Hematopoietic multipotent progenitor cell treated with erythropoietin and hydrocortisone succinate and interleukin-3 and kit ligand, for 4 days (in vitro differentiated cells): ENCODE measurements at regions not wholly inside any gene's neighbourhood (a gene's known extent, or its start where the extent isn't known, plus 50 kb on each side); places are given as distances from the start of the nearest gene placed in this dataset.

Source experiments
- DNase-seq: peaks from one replicate; pipeline ENCODE4 v3.0.0-alpha.2; 2015

GRCh38 chr9:135196474-135196873 lies 109.0 kb downstream of the OLFM1 start:
- no peak for DNase-seq

- no peak for DNase-seq
Observed at GRCh38 chr9:135198144-135198543, 110.7 kb downstream of the OLFM1 start.

GRCh38 chr9:135198586-135199285 lies 111.3 kb downstream of the OLFM1 start:
- no peak for DNase-seq

- no peak for DNase-seq
Observed at GRCh38 chr9:135199489-135199888, 112.0 kb downstream of the OLFM1 start.

GRCh38 chr9:135201711-135202110 lies 114.2 kb downstream of the OLFM1 start:
- DNase-seq: no peak

- no peak for DNase-seq
Observed at GRCh38 chr9:135204177-135204576, 116.7 kb downstream of the OLFM1 start.

- DNase-seq: no peak
Observed at GRCh38 chr9:135209136-135209535, 121.7 kb downstream of the OLFM1 start.

GRCh38 chr9:135209852-135210251 lies 122.4 kb downstream of the OLFM1 start:
- DNase-seq: no peak

GRCh38 chr9:135210676-135211523 lies 123.4 kb downstream of the OLFM1 start:
- no peak for DNase-seq

GRCh38 chr9:135211524-135211890 lies 124.0 kb downstream of the OLFM1 start:
- DNase-seq: no peak

- no peak for DNase-seq
Observed at GRCh38 chr9:135212961-135213360, 125.5 kb downstream of the OLFM1 start.

GRCh38 chr9:135213566-135213965 lies 126.1 kb downstream of the OLFM1 start:
- DNase-seq: no peak

GRCh38 chr9:135214054-135214640 lies 126.7 kb downstream of the OLFM1 start:
- no peak for DNase-seq

GRCh38 chr9:135214706-135215105 lies 127.2 kb downstream of the OLFM1 start:
- no peak for DNase-seq

- DNase-seq: no peak
Observed at GRCh38 chr9:135215571-135216161, 128.2 kb downstream of the OLFM1 start.

GRCh38 chr9:135216236-135216635 lies 128.8 kb downstream of the OLFM1 start:
- DNase-seq: no peak

GRCh38 chr9:135216791-135217441 lies 129.4 kb downstream of the OLFM1 start:
- no peak for DNase-seq

GRCh38 chr9:135217836-135218235 lies 130.4 kb downstream of the OLFM1 start:
- no peak for DNase-seq

GRCh38 chr9:135218331-135219225 lies 131.1 kb downstream of the OLFM1 start:
- DNase-seq: no peak

- no peak for DNase-seq
Observed at GRCh38 chr9:135219676-135220600, 132.5 kb downstream of the OLFM1 start.
